Activated CD8-positive, alpha-beta memory T cell treated with anti-CD3 and anti-CD28 coated beads, Interleukin-2, amount 50 U/mL, for 48 hours (primary cell): ENCODE measurements at regions not wholly inside any gene's neighbourhood (a gene's known extent, or its start where the extent isn't known, plus 50 kb on each side); places are given as distances from the start of the nearest gene placed in this dataset.
"Not testable (repeated sequence)": the region's sequence is repeated elsewhere in the genome, so short reads cannot be mapped to it uniquely, and the experiment has no call there.

Experiments
- DNase-seq: peaks from one replicate; pipeline ENCODE4 v3.0.0-alpha.2; 2020

DNA sequence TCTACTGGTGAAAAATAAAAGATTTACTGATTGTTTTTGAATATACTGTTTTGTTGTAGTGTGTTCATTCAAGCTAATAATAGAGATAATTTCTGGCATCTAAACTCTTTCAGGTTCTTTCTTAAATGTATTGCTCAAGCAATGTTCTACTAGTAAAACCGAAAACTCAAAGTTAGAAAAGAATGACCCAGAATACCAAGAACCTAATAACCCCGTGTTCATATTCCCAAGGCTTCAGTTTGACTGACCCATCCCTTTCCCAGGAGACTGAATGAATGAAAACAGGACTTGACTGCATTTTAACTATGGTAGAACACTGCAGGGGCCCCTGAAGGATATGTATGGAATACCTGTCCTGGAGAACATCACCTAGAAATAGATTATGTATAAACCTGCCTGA lies 375.3 kb downstream of the MAFB start:
- DNase-seq, result no peak

DNA sequence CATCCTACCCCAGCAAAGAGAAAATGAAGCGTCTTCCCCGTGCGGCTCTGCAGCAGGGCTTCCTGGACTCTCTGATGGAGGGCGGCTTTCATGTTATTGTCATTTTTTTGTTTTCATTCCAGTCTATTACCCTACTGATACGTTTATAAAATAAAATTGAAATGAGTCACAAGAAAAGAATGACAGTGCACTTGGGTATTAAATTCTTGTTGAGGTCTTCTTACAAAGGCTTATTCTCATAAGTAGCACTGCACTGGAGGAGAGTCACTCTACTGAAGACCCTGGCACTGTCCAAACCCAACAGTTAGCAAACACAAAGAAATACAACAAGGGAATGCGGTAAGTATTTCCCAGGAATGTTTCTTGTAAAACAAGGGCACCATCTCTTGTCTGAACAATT lies 379.3 kb downstream of the MAFB start:
- DNase-seq, result no peak

DNA sequence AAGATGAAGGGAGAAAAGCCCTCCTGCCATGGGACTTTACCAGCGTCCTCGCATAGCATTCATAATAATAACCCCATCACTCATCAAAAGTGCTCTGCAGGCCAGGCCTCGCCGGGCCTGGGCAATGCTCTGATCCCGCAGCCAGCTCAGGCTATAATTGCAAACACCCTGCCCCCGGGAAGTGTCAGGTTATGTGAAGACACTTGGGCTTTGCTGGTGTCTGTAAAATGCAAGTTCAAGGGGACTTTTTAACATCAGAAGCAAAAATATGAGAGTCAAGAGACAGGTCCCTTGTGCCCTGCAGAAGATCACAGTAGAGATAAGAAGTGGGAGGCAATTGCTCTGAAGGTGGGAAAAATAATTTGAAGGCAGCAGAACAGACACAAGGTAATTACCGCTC lies 381.0 kb downstream of the MAFB start:
- DNase-seq, result no peak

DNA sequence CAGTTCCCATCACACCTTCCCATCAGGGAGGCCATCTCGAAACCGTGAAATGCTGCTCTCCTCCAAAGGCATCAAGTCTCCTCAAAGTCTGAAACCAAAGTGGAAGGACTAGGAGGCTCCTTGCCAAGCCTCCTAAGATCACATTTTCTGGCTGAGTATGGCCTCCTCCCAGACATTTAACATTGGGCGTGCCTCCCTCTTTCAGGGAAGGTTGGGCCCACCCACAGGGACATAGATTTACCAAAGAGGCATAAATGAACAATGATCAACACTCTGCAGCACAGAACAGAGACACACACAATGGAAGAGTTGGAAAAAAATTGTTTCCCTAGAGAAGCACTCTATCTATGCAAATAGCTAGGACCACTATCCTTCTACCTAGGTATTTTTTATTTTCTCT lies 381.8 kb downstream of the MAFB start:
- DNase-seq, result no peak

DNA sequence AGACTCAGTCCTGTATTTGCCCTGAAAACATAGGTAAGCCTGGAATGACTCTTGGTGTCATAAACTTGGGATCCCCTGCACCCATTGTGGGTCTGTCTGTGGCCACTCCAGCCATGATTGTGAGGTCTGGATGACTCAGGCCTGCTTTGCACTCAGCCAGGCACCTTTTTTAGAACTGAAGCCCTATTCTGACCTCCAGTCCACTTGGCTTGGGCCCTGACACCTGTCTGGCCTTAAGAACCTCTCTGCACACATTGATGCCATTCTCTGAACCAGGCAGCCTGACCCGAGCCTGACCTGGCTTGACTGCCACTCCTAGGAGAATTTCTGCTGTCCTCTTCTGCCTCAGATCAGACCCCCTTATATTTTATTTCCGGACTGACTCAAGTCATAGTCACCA lies 383.7 kb downstream of the MAFB start:
- no peak for DNase-seq

DNA sequence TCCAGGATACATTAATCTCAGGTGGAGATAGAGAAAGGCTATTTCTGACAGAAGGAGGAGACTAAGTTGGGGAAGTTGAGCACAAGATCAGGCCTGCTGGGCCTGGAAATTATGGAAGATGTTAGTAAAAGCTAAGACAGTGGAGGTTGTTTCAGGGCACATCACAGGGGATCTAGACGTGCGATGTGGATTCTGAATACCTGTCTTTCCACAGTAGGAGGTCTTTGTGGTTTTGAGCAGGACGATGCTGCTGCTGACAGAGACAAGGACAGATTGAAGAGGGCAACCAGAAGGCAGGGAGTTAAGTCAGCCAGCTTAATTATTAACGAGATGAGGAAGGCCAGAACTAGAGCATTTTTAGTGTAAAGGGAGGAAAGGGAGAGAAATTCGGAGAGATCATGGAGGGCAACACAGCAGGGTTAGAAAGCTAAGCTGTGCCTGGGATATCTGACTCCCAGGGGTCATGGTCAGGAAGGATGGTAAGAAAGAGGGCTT lies 384.9 kb downstream of the MAFB start:
- no peak for DNase-seq

DNA sequence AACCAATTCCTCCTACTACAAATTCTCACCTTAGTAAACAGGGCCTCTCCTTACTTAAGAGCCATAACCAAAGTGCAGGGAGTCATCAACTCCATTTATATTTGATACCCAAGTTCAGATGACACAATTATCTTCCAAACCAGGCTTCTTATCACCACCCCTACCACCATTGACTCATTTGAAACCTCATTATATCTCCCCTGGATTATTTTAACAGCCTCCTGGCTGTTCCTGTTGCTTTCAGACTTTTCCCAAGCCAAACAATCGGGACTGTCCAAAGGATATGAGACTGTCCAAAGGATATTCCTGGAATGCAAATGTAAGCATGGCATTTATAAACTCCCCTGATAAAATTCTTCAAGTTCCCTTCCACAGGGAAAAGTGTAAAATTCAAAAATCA lies 394.3 kb downstream of the MAFB start:
- no peak for DNase-seq

DNA sequence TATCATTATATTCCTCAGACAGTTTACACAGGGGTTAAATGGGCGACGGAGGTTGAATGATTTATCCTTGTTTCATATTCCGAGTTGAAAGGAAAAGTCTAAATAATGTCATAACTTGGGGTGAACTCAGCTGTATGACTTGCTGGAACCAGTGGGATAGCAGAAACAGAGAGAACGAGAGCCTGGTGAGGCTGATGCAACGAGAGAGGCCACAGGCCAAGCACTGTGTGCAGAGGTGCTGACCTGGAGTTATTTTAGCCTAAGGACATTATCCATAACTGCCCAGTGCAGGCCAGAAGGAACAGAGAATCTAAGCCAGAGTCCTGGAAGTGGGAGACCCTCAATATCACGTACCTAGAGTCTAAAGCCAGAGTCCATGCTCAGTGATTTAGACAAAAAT lies 394.9 kb downstream of the MAFB start:
- DNase-seq, result no peak

DNA sequence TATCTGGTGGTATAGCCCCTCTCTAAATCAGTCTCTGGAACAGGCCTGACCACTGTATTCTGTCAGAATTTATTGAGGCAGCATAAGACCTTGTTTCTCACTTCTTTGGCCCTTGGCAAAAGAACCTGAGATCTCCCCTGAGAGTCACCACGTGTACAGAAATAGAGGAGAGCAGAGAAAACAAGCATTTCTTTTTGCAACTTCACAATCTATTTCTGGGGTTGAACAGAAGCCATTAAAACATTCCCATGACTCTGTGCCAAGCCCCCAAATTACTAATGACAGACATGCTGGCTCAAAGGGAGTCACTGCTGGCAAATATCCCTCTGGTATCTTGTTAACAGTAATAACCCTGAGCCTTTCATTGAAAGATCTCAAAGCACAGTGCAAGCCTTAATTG lies 395.3 kb downstream of the MAFB start:
- DNase-seq, result no peak

DNA sequence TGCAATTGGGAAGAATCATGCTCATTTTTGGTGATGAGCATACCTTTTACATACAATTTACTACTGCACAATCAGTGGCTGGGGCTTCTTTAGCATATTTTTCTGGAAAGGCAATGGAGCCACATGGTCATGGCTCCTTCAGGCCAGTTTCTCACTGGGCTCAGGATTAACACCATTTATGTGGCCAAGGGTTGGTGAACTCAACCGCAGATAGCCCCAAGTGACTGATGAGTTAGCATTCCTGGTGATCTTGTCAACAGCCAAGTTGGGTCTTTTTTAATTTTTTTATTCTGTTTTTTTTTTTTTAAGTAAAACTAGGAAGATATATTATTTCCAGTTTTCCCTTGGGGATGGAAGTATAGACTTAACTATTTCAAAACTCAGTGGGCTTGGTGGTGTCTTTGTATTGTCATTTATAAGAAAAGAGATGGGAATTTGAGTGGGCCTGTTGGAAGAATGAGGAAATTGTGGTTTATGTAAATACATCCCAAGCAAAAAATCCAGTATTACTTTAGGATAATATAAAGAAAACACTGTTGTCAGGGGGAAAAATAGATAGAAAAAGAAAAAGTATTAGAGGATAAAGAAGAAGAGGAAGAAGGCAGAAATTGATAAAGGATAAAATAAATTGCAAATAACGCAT lies 397.4 kb downstream of the MAFB start:
- DNase-seq, result no peak

DNA sequence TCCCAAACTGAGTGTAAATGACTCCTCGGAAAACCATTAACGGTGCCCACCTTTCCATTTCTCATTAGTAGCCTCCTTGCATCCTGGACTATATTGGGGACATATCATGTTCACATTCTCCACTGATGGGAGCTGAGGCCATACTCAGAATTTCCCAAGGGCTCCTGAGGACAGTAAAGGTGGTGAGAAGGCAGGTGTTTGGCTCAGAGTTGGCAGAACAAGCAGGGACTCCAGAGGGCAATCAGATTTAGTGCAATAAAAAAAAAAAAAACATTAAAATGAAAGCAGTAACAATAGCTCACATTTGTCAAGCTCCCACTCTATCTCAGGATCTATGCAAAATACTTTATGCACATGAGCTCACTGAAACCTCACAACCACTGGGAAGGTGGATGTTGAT lies 401.4 kb downstream of the MAFB start:
- no peak for DNase-seq

DNA sequence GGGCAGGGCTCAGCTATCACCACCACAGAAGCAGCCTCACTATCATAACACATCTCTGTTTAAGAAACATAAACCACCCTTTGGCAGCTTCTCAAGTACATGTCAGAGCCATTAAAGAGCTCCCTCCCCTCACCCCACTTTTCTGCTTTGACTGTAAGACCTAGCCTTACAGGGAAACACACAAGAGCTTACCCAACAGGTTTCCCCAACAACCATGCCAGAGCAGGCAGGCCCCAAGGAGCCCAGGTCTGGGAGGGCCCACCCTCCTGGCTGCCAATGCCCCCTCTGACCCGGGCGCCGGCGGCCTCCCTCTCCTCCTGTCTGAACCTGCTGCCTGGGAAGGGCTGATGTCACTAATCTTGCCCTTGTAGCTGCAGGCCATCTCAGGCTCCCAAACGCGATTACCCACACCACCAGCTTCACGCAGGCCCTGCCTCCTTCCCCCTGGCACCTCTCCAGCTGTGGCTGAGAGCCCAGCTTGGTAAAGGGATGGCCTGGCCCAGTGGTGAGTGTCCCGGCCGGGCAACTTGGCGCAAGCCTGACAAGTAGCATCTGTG lies 402.0 kb downstream of the MAFB start:
- no peak for DNase-seq

DNA sequence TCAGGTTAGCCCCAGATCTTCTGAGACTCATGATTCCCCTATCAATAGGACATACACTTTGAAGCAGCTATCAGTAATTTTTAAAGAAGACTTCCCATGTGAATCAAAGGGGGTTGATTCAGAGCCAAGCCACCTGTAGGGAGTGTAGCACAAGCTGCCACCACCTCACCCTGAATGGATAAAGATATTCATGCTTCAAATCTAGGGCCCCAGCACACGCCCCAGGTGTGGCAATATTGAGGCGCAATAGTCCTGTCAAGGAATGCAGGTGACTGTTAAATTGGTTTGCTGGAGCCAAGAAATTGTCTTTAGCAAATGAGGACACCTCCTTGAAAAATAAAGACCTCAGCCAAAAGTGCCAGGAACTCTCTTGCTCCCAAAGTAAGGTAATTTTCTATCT lies 404.4 kb downstream of the MAFB start:
- no peak for DNase-seq

DNA sequence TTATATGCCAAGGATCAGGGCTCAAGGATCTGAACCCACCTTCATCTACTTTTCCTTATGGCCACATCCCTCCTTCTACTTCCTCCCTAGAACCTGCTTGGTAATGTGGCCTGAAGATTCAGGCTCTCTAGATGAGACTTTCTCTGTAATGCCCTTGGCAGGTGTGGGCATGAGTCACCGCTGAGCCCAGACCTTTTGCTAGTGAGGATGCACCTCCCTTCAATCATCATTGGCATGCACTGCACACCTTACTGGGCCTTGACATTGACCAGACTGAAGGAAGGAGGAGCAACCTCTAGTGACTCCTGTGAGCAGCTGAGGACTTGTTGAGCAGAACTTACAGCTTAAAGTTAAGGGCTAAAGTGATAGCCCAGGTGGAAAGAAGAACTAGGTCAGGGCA lies 405.3 kb downstream of the MAFB start:
- DNase-seq, result no peak

DNA sequence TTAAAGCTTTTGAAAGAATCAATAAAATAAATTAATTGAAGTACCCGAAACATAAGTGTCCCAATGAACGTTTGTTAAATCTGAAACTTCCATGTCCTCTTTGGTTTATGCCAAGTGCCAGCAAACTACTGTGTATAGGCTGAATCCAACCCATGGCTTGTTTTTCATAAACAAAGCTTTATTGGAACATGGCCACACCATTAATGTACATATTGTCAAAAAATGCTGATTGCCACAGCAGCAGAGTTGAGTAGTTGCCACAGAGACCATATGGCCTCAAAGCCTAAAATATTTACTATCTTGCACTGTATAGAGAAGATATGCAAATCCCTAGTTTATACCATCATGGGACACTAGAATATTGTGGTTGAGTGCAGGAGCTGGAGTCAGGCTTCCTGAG lies 406.1 kb downstream of the MAFB start:
- no peak for DNase-seq

DNA sequence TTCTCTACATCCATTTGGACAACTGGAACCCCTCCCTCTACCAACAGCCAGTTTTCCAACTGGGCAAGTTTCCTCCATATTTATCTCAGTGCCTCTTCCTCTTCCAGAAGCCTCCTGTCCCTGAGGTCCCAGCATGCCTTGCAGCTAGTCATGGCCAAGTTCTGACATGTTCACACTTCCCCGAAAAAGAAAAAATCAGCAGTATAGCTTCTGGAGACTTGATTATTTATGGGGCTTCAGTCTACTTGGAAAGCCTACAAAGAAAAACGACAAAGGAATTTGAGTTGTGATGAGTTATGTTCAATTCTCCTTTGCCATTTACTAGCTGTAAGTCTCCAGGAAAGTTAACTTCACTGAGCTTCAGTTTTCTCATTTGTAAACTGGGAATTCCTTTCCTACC lies 406.5 kb downstream of the MAFB start:
- DNase-seq, result no peak

DNA sequence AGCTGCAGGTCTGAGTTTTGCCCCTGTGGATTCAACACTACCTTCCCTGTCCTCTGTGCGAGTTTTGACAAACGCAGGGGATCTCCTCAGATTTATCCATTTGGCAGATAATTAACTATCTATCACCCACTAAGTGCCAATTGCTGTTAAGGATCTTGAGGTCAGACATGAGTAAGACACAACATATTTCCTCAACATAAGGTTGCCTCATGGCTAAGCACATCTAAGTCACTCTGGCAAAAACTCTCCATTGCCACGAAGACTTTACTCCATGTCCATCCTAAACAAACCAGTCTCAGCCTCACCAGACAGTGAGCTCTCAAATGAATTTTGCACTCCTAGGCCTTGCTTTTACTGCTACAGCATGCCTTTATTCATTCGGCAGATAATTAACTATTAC lies 408.4 kb downstream of the MAFB start:
- no peak for DNase-seq

DNA sequence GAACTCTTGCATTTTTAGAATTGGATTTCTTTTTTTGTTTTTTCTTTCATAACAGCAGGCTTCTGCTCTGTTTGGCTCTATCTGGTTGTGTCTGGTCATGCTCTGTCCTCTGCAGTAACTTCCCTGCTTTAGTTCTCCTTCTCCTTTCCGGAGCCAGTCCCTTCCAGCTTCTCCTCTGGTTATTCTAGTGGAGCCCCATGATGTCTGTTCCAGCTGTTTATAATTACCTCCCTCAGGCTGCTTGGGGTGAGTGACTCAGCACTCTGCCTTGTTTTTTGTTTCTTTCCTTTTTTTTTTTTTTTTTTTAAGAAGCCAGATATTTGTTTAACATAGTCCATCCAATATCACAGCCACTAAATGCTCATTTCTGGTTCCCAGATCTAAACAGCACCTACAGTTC lies 409.6 kb downstream of the MAFB start:
- DNase-seq, result no peak

DNA sequence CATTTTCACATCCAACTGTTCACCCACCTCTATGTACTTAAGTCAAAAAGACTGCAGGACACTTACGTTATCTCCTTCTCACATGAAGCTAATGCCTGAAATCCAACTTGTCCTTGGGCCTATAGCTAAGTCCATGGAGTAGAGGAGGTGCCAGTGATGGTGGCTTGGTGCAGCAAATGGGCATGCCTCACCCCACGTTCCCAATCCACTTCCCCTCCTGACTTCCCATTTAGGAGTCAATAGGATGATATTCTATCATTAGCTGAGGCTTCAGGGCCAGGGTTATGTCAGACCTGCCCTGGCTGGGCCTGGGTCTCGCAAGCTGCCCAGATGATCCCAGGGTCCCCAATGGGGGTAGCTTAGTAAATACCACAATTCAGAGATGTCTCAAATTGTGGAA lies 410.4 kb downstream of the MAFB start:
- no peak for DNase-seq

DNA sequence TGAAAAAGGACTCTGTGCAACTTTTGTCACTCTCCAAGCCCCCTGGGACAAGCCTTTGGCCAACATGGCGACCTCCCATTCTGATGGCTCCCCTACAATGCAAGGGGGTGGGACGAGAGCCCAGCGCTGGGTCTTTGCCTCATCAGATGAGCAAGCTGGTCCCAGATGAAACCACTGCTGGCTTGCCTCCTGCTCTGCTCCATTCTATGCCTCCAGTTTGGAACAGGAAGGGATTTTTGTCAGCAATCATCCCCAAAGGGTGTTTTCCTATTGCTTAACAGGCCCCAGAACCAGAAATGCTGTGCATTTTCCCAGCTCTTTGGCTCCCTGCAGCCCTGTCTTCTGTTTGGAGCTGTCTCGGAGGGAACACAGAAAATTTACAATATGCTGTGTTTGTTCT lies 412.7 kb downstream of the MAFB start:
- no peak for DNase-seq

DNA sequence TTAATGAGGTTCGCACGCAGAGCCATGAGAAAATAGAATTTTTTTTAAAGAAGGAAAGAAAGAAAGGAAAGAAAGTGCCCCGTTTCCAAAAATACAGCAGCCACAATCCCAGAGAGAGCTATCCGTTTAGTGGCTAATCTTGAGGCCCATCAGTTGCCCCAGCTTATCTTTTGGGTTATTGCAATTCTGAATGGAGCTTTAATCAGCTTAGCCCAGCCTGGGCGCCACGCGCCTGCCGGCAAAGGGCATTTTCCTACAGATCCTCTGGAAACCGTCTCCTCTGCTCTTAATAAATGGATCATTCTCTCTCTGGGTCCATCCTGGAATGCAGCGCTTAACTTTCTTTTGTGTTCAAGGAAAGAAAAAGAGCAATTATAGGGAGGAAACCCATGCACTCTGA lies 413.3 kb downstream of the MAFB start:
- no peak for DNase-seq

DNA sequence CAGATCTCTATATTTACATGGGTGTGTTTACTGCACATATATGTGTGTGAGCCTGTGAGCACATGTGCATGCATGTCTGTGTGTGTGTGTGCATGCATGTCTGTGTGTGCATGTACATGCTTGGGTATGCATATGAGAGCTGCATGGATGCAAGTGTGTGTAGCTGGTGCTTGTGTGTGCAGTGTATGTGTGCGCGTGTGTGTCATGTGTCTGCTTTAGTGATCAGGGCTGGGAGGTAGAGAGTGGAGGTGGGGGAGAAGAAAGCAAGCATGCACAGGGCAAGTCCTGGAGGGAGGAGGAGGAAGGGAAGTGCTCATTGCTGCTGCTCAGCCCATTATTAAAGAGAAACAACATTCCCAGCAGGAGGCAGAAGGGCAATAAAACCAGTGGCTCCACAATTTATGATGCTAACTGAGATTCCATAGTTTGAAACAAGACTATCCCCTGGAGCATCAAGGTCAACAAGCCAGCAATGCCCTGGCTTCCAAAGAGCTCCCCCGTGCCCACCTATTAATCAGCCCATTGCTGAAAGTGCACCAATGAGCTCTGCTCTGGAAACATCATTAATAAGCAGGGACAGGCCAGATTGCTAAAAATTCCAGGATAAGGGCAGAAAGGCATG lies 414.0 kb downstream of the MAFB start:
- DNase-seq, result no peak

DNA sequence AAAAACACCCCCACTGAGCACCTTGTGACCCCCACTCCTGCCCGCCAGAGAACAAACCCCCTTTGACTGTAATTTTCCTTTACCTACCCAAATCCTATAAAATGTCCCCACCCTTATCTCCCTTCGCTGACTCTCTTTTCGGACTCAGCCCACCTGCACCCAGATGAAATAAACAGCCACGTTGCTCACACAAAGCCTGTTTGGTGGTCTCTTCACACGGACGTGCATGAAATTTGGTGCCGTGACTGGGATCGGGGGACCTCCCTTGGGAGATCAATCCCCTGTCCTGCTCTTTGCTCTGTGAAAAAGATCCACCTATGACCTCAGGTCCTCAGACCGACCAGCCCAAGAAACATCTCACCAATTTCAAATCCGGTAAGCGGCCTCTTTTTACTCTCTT lies 419.8 kb downstream of the MAFB start:
- DNase-seq, result not testable (repeated sequence)

DNA sequence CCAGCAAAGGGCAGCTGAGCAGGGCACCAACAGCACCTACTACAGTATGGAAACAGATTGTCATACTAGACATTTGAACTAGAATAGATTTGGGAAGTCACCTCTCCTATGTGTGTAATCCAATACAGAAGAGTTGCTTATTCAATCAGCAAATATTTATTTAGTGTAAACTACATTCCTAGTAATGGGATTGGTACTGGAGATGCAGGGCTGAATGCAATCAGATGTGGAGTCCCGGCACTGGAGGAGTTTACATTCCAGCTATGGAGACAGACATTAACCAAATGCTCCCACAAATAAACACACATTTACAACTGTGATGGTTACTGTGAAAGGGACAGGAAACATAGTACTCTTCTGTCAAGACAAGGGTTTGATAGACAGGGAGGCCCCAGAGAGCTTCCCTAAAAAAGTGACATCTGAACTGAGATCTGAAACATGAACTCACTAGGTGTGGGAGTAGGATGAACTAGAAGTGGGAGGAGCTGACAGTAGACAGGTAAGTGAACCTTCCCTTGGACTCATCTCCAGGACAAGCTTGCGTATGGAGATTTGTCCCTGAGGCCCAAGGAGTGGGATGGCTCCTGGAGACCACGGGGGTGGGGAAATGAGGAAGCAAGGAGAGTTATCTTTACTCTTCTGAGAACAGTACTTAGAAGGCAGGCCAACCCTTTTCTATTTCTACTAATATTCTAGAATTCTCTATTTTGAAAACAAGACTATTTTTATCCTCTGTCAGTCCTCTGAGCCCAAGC lies 420.5 kb downstream of the MAFB start:
- no peak for DNase-seq
